Keratinocyte (primary cell): ENCODE measurements at regions not wholly inside any gene's neighbourhood (a gene's known extent, or its start where the extent isn't known, plus 50 kb on each side); places are given as distances from the start of the nearest gene placed in this dataset.

Experiments
- DNase-seq: peaks from one replicate; pipeline ENCODE4 v3.0.0-alpha.2; 2011; ENCODE audit warnings: low read depth, missing footprints, low spot score
- FAIRE-seq: peaks from 2 replicates; lab custom pipeline; 2011; peaks lifted over from hg19 to GRCh38; lab: Jason Lieb, UNC
- H2AFZ ChIP-seq: 2 replicates; pipeline ENCODE4 v1.6.0; 2012; ENCODE audit warnings: low read length, control low read depth, inconsistent platforms; ENCODE audit not compliant: control insufficient read depth
- H3K27ac ChIP-seq: 2 replicates; pipeline ENCODE4 v1.5.1; 2011; ENCODE audit warnings: low read length; ENCODE audit not compliant: control insufficient read depth, insufficient read depth
- H3K27me3 ChIP-seq: 3 replicates; pipeline ENCODE4 v1.6.0; 2011; ENCODE audit warnings: low read length; ENCODE audit not compliant: control insufficient read depth, insufficient read depth; ENCODE audit errors: extremely low read depth
- H3K36me3 ChIP-seq, 2 experiments: 2 replicates in 1 of 2; 3 replicates in 1 of 2; pipeline ENCODE4 v1.5.1; 2011; ENCODE audit warnings: low read length in 2 of 2, mild to moderate bottlenecking in 1 of 2; ENCODE audit not compliant: control insufficient read depth in 2 of 2, insufficient read depth in 2 of 2; ENCODE audit errors: extremely low read depth in 1 of 2
- H3K4me1 ChIP-seq: 3 replicates; pipeline ENCODE4 v1.5.1; 2011; ENCODE audit warnings: low read length; ENCODE audit not compliant: control insufficient read depth, insufficient read depth; ENCODE audit errors: extremely low read depth
- H3K4me2 ChIP-seq: 3 replicates; pipeline ENCODE4 v1.6.0; 2011; ENCODE audit warnings: low read depth, low read length; ENCODE audit not compliant: control insufficient read depth, insufficient read depth; ENCODE audit errors: extremely low read depth
- H3K4me3 ChIP-seq, 3 experiments: fragments of 200-600 bp in 1 of 3; sonication (generic) in 1 of 3; 2 replicates in 2 of 3; 3 replicates in 1 of 3; pipeline ENCODE4 v1.5.1; 2011 to 2016; ENCODE audit warnings: low read length in 3 of 3, mild to moderate bottlenecking in 3 of 3, control low read depth in 2 of 3, inconsistent platforms in 1 of 3, low read depth in 1 of 3, mixed read lengths in 1 of 3, mixed run types in 1 of 3, moderate library complexity in 1 of 3; ENCODE audit not compliant: control insufficient read depth in 2 of 3, insufficient read depth in 2 of 3; ENCODE audit errors: extremely low read depth in 1 of 3
- H3K79me2 ChIP-seq: 2 replicates; pipeline ENCODE4 v1.6.0; 2012; ENCODE audit warnings: low read length; ENCODE audit not compliant: control insufficient read depth, insufficient read depth
- H3K9ac ChIP-seq: 3 replicates; pipeline ENCODE4 v1.6.0; 2011; ENCODE audit warnings: low read length; ENCODE audit not compliant: control insufficient read depth, insufficient read depth; ENCODE audit errors: extremely low read depth
- H3K9me1 ChIP-seq: 3 replicates; pipeline ENCODE4 v1.6.0; 2011; ENCODE audit warnings: low read length; ENCODE audit not compliant: control insufficient read depth, insufficient read depth; ENCODE audit errors: extremely low read depth
- H3K9me3 ChIP-seq: 2 replicates; pipeline ENCODE4 v1.5.1; 2012; ENCODE audit warnings: low read depth, low read length; ENCODE audit not compliant: control insufficient read depth
- H4K20me1 ChIP-seq: 3 replicates; pipeline ENCODE4 v1.6.0; 2011; ENCODE audit warnings: low read length; ENCODE audit not compliant: control insufficient read depth, insufficient read depth; ENCODE audit errors: extremely low read depth
- CTCF ChIP-seq, 3 experiments: IDR thresholded peaks in 1 of 3; conservative IDR thresholded peaks in 1 of 3; optimal IDR thresholded peaks in 1 of 3; 2 replicates in 2 of 3; 3 replicates in 1 of 3; pipeline versions ENCODE3 to v1.5.1; 2011; ENCODE audit warnings: low read length in 3 of 3, mild to moderate bottlenecking in 3 of 3, moderate library complexity in 2 of 3, control low read depth in 1 of 3, inconsistent platforms in 1 of 3; ENCODE audit not compliant: insufficient read depth in 2 of 3; ENCODE audit errors: extremely low read depth in 1 of 3
- EZH2 ChIP-seq: IDR thresholded peaks from one replicate; pipeline ENCODE4 v1.6.1; 2012; ENCODE audit warnings: inconsistent platforms, mild to moderate bottlenecking, low read length, moderate library complexity
- dilution Hi-C: fragments of 300-500 bp; cut with MboI; formaldehyde crosslinking; loops from one replicate; pipeline ENCODE4 v1.7.0; 2020; ENCODE audit warnings: low sequenced_read_pairs; ENCODE audit not compliant: extremely low pct_ligation_motif_present

GRCh38 chr7:136122026-136122425, 144.9 kb upstream of the MTPN start:
- dilution Hi-C loops, result no loop called here
- FAIRE-seq, result no peak
- no peak overlapping the region for H3K9ac ChIP-seq

GRCh38 chr7:136117539-136117938, 140.4 kb upstream of the MTPN start:
- H3K4me3 ChIP-seq, result no peak overlapping the region
- H4K20me1 ChIP-seq, result no peaks in the 10 kb centered on the region
- no peak overlapping the region for H3K27ac ChIP-seq
- FAIRE-seq, result no peak
- H3K27me3 ChIP-seq, result no peaks in the 10 kb centered on the region
- TF ChIP-seq EZH2 (no peak), CTCF (optimal IDR thresholded peaks at IDR 0.05 in 1 of 3, IDR thresholded peaks at IDR 0.05 in 1 of 3, conservative IDR thresholded peaks at IDR 0.05 in 1 of 3; ENCODE audit: extremely low read depth in 1 of 3, insufficient read depth in 2 of 3, low read length in 3 of 3) (no peak)
- dilution Hi-C loops, result no loop called here
- no peaks in the 10 kb centered on the region for H3K4me1 ChIP-seq
- H3K9ac ChIP-seq, result no peak overlapping the region
- H3K4me2 ChIP-seq, result no peak overlapping the region
- H2AFZ ChIP-seq, result no peak overlapping the region
- H3K79me2 ChIP-seq, result no peaks in the 10 kb centered on the region
- no peak for DNase-seq
- H3K36me3 ChIP-seq, result no peaks in the 10 kb centered on the region
- H3K9me3 ChIP-seq, result no peaks in the 10 kb centered on the region
- no peaks in the 10 kb centered on the region for H3K9me1 ChIP-seq

More at GRCh38 chr7:136122026-136122425, 144.9 kb upstream of the MTPN start:
- H4K20me1 ChIP-seq, result no peaks in the 10 kb centered on the region
- no peaks in the 10 kb centered on the region for H3K4me1 ChIP-seq
- no peak overlapping the region for H3K27ac ChIP-seq
- H3K4me3 ChIP-seq, result no peak overlapping the region
- no peaks in the 10 kb centered on the region for H3K79me2 ChIP-seq
- no peaks in the 10 kb centered on the region for H3K27me3 ChIP-seq
- H3K36me3 ChIP-seq, result no peaks in the 10 kb centered on the region
- no peaks in the 10 kb centered on the region for H3K9me3 ChIP-seq
- TF ChIP-seq EZH2 (no peak), CTCF (optimal IDR thresholded peaks at IDR 0.05 in 1 of 3, IDR thresholded peaks at IDR 0.05 in 1 of 3, conservative IDR thresholded peaks at IDR 0.05 in 1 of 3; ENCODE audit: extremely low read depth in 1 of 3, insufficient read depth in 2 of 3, low read length in 3 of 3) (no peak)
- no peak overlapping the region for H2AFZ ChIP-seq
- H3K9me1 ChIP-seq, result no peaks in the 10 kb centered on the region
- no peak for DNase-seq
- no peak overlapping the region for H3K4me2 ChIP-seq
